ENCODE measurements at regions not wholly inside any gene's neighbourhood (a gene's known extent, or its start where the extent isn't known, plus 50 kb on each side); places are given as distances from the start of the nearest gene placed in this dataset.

DNA sequence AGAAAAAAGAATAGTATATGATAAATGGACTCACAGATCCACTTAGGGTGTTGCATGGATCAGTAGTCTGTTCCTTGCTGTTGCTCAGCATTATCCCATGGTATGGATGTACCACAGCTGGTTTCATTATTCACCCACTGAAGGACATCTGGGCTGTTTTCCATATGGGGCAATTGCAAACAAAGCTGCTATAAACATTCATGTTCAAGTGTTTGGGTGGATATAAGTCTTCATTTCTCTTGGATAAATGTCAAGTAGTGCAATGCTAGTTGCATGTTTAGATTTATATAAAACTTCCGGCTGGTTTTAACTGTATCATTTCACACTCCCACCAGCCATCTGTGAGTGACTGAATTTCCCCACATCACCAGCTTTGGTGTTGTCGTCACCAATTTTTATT lies 137.7 kb downstream of the ASB7 start:
- TF ChIP-seq, protein P1, sequence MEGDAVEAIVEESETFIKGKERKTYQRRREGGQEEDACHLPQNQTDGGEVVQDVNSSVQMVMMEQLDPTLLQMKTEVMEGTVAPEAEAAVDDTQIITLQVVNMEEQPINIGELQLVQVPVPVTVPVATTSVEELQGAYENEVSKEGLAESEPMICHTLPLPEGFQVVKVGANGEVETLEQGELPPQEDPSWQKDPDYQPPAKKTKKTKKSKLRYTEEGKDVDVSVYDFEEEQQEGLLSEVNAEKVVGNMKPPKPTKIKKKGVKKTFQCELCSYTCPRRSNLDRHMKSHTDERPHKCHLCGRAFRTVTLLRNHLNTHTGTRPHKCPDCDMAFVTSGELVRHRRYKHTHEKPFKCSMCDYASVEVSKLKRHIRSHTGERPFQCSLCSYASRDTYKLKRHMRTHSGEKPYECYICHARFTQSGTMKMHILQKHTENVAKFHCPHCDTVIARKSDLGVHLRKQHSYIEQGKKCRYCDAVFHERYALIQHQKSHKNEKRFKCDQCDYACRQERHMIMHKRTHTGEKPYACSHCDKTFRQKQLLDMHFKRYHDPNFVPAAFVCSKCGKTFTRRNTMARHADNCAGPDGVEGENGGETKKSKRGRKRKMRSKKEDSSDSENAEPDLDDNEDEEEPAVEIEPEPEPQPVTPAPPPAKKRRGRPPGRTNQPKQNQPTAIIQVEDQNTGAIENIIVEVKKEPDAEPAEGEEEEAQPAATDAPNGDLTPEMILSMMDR (IDR thresholded peaks at IDR 0.05) = no peak
- no peak for TF ChIP-seq EZH2 (IDR thresholded peaks at IDR 0.05; ENCODE audit: borderline replicate concordance, insufficient read depth, low read depth, low read length, poor library complexity, severe bottlenecking)
